ENCODE measurements at regions not wholly inside any gene's neighbourhood (a gene's known extent, or its start where the extent isn't known, plus 50 kb on each side); places are given as distances from the start of the nearest gene placed in this dataset.

DNA sequence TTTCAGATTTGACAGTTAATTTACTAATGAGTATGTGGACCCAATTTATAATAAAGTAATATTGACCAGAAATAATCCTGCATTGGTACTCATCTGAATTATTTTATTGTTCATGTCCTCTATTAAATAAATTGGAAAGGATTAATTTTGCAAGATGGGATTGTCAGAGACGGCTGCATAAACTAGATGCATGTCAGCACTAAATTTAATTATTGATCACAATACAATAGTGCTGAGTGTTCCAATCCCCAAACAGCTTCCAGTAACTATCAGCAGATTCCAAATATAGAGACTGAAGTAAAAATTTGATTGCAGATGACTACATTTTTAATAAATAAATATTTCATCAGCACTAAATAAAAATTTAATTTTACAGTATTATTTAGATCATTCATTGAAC lies 387.2 kb downstream of the GRB14 start:
- Histone ChIP-seq H3K4me1 (ENCODE audit: control insufficient read depth in 1 of 2, insufficient read depth in 2 of 2, low read length in 2 of 2) (no peaks in the 10 kb centered on the region), H3K79me2 (ENCODE audit: insufficient read depth, low read length) (no peaks in the 10 kb centered on the region), H3K9ac (ENCODE audit: low read length) (no peak overlapping the region), H3K4me2 (ENCODE audit: low read length) (no peak overlapping the region), H3K27ac (ENCODE audit: low read depth, low read length) (no peak overlapping the region), H3K9me2 (ENCODE audit: insufficient read depth) (no peaks in the 10 kb centered on the region), H2AFZ (ENCODE audit: low read depth, low read length, poor library complexity, severe bottlenecking) (no peak overlapping the region), H3K36me3 (ENCODE audit: control insufficient read depth in 1 of 2, insufficient read depth in 2 of 2, low read length in 2 of 2) (no peaks in the 10 kb centered on the region), H3K27me3 (ENCODE audit: insufficient read depth, low read length) (peaks cover 17% of the 10 kb centered on the region), H3K9me3 (ENCODE audit: control insufficient read depth in 1 of 2, insufficient read depth in 1 of 2, low read depth in 1 of 2, low read length in 2 of 2) (no peaks in the 10 kb centered on the region), H4K20me1 (ENCODE audit: insufficient read depth) (no peaks in the 10 kb centered on the region), H3K4me3 (replicated peaks in 1 of 2; ENCODE audit: low read depth in 1 of 2, low read length in 2 of 2) (no peak overlapping the region)
- TF ChIP-seq, protein P1, sequence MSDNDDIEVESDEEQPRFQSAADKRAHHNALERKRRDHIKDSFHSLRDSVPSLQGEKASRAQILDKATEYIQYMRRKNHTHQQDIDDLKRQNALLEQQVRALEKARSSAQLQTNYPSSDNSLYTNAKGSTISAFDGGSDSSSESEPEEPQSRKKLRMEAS (IDR thresholded peaks at IDR 0.05), result no peak
- TF ChIP-seq SIN3A (IDR thresholded peaks at IDR 0.05; ENCODE audit: low read depth) (no peak), SP1 (IDR thresholded peaks at IDR 0.05; ENCODE audit: low read depth) (no peak), YY1 (IDR thresholded peaks at IDR 0.05; ENCODE audit: extremely low read depth, insufficient replicate concordance, low read depth, low read length) (no peak), ZNF274 (IDR thresholded peaks at IDR 0.05; ENCODE audit: low read depth, low read length) (no peak), CEBPB (IDR thresholded peaks at IDR 0.05; ENCODE audit: low read depth) (no peak), POLR2AphosphoS5 (IDR thresholded peaks at IDR 0.05; ENCODE audit: low read depth, low read length) (no peak), ZFX (IDR thresholded peaks at IDR 0.05) (no peak), SRF (IDR thresholded peaks at IDR 0.05; ENCODE audit: low read depth) (no peak), CBX3 (IDR thresholded peaks at IDR 0.05; ENCODE audit: low read depth) (no peak), TCF7L2 (IDR thresholded peaks at IDR 0.05; ENCODE audit: borderline replicate concordance, extremely low read depth, insufficient read depth, insufficient read length) (no peak), RAD21 (IDR thresholded peaks at IDR 0.05; ENCODE audit: low read depth) (no peak), EZH2 (IDR thresholded peaks at IDR 0.05) (no peak), FOSL1 (IDR thresholded peaks at IDR 0.05; ENCODE audit: low read depth) (no peak), JUND (IDR thresholded peaks at IDR 0.05) (no peak), EGR1 (IDR thresholded peaks at IDR 0.05; ENCODE audit: low read depth) (no peak), ELF1 (IDR thresholded peaks at IDR 0.05; ENCODE audit: borderline replicate concordance, low read depth) (no peak)
- TF ChIP-seq, protein P2, sequence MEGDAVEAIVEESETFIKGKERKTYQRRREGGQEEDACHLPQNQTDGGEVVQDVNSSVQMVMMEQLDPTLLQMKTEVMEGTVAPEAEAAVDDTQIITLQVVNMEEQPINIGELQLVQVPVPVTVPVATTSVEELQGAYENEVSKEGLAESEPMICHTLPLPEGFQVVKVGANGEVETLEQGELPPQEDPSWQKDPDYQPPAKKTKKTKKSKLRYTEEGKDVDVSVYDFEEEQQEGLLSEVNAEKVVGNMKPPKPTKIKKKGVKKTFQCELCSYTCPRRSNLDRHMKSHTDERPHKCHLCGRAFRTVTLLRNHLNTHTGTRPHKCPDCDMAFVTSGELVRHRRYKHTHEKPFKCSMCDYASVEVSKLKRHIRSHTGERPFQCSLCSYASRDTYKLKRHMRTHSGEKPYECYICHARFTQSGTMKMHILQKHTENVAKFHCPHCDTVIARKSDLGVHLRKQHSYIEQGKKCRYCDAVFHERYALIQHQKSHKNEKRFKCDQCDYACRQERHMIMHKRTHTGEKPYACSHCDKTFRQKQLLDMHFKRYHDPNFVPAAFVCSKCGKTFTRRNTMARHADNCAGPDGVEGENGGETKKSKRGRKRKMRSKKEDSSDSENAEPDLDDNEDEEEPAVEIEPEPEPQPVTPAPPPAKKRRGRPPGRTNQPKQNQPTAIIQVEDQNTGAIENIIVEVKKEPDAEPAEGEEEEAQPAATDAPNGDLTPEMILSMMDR (IDR thresholded peaks at IDR 0.05 in 2 of 3, conservative IDR thresholded peaks at IDR 0.05 in 1 of 3; ENCODE audit: borderline replicate concordance in 1 of 3, insufficient read depth in 1 of 3, low read depth in 2 of 3, low read length in 2 of 3), result no peak
- TF ChIP-seq, protein P3, sequence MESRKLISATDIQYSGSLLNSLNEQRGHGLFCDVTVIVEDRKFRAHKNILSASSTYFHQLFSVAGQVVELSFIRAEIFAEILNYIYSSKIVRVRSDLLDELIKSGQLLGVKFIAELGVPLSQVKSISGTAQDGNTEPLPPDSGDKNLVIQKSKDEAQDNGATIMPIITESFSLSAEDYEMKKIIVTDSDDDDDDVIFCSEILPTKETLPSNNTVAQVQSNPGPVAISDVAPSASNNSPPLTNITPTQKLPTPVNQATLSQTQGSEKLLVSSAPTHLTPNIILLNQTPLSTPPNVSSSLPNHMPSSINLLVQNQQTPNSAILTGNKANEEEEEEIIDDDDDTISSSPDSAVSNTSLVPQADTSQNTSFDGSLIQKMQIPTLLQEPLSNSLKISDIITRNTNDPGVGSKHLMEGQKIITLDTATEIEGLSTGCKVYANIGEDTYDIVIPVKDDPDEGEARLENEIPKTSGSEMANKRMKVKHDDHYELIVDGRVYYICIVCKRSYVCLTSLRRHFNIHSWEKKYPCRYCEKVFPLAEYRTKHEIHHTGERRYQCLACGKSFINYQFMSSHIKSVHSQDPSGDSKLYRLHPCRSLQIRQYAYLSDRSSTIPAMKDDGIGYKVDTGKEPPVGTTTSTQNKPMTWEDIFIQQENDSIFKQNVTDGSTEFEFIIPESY (IDR thresholded peaks at IDR 0.05; ENCODE audit: extremely low read depth, insufficient replicate concordance, low read length), result no peak
- TF ChIP-seq, protein P4, sequence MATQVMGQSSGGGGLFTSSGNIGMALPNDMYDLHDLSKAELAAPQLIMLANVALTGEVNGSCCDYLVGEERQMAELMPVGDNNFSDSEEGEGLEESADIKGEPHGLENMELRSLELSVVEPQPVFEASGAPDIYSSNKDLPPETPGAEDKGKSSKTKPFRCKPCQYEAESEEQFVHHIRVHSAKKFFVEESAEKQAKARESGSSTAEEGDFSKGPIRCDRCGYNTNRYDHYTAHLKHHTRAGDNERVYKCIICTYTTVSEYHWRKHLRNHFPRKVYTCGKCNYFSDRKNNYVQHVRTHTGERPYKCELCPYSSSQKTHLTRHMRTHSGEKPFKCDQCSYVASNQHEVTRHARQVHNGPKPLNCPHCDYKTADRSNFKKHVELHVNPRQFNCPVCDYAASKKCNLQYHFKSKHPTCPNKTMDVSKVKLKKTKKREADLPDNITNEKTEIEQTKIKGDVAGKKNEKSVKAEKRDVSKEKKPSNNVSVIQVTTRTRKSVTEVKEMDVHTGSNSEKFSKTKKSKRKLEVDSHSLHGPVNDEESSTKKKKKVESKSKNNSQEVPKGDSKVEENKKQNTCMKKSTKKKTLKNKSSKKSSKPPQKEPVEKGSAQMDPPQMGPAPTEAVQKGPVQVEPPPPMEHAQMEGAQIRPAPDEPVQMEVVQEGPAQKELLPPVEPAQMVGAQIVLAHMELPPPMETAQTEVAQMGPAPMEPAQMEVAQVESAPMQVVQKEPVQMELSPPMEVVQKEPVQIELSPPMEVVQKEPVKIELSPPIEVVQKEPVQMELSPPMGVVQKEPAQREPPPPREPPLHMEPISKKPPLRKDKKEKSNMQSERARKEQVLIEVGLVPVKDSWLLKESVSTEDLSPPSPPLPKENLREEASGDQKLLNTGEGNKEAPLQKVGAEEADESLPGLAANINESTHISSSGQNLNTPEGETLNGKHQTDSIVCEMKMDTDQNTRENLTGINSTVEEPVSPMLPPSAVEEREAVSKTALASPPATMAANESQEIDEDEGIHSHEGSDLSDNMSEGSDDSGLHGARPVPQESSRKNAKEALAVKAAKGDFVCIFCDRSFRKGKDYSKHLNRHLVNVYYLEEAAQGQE (IDR thresholded peaks at IDR 0.05; ENCODE audit: low read depth), result no peak
- DNase-seq (ENCODE audit: low read depth, low spot score) (no peak), ATAC-seq (no peak)
- CTCF ChIA-PET, result no interaction called here
- RAD21 ChIA-PET (ENCODE audit: low non-redundant PET in 1 of 2, low total read pairs in 2 of 2, uncharacterized antibody in 2 of 2, unreplicated experiment in 2 of 2), result no interaction called here
- no TSS peak for BruUV-seq (replicated peaks)
- intact Hi-C loops (cut with micrococcal nuclease), result no loop called here
- POLR2A ChIA-PET, result no interaction called here
